ENCODE measurements at regions not wholly inside any gene's neighbourhood (a gene's known extent, or its start where the extent isn't known, plus 50 kb on each side); places are given as distances from the start of the nearest gene placed in this dataset.

DNA sequence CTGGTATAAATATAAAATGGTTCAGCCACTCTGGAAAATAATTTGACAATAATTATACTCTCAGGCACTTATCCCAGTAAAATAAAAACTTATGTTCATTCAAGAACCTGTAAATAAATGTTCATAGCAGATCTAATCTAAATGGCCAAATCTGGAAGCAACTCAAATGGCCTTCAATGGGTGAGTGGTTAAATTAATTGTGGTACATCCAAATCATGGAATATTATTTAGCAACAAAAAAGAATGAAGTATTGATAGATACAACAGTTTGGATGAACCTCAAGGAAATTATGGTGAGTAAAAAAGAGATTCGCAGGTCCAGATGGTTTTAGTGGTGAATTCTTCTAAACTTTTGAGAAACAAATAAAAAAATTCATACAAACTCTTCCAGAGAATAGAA lies 287.0 kb upstream of the ZC3H12C start:
- TF ChIP-seq, protein P1, sequence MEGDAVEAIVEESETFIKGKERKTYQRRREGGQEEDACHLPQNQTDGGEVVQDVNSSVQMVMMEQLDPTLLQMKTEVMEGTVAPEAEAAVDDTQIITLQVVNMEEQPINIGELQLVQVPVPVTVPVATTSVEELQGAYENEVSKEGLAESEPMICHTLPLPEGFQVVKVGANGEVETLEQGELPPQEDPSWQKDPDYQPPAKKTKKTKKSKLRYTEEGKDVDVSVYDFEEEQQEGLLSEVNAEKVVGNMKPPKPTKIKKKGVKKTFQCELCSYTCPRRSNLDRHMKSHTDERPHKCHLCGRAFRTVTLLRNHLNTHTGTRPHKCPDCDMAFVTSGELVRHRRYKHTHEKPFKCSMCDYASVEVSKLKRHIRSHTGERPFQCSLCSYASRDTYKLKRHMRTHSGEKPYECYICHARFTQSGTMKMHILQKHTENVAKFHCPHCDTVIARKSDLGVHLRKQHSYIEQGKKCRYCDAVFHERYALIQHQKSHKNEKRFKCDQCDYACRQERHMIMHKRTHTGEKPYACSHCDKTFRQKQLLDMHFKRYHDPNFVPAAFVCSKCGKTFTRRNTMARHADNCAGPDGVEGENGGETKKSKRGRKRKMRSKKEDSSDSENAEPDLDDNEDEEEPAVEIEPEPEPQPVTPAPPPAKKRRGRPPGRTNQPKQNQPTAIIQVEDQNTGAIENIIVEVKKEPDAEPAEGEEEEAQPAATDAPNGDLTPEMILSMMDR (IDR thresholded peaks at IDR 0.05), result no peak
- TF ChIP-seq SIN3A (IDR thresholded peaks at IDR 0.05; ENCODE audit: borderline replicate concordance, insufficient read depth, low read depth, low read length) (no peak), POLR2AphosphoS5 (IDR thresholded peaks at IDR 0.05; ENCODE audit: low read depth, low read length) (no peak)

Data from Panc1 (cell line).